ENCODE measurements at regions not wholly inside any gene's neighbourhood (a gene's known extent, or its start where the extent isn't known, plus 50 kb on each side); places are given as distances from the start of the nearest gene placed in this dataset.

GRCh38 chr7:34342387-34342786 lies 315.6 kb upstream of the NPSR1 start:
- TF ChIP-seq, protein P1, sequence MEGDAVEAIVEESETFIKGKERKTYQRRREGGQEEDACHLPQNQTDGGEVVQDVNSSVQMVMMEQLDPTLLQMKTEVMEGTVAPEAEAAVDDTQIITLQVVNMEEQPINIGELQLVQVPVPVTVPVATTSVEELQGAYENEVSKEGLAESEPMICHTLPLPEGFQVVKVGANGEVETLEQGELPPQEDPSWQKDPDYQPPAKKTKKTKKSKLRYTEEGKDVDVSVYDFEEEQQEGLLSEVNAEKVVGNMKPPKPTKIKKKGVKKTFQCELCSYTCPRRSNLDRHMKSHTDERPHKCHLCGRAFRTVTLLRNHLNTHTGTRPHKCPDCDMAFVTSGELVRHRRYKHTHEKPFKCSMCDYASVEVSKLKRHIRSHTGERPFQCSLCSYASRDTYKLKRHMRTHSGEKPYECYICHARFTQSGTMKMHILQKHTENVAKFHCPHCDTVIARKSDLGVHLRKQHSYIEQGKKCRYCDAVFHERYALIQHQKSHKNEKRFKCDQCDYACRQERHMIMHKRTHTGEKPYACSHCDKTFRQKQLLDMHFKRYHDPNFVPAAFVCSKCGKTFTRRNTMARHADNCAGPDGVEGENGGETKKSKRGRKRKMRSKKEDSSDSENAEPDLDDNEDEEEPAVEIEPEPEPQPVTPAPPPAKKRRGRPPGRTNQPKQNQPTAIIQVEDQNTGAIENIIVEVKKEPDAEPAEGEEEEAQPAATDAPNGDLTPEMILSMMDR (IDR thresholded peaks at IDR 0.05; ENCODE audit: borderline replicate concordance, extremely low read depth, low read length, poor library complexity, severe bottlenecking), result no peak
- TF ChIP-seq EZH2 (IDR thresholded peaks at IDR 0.05; ENCODE audit: borderline replicate concordance, low read depth, low read length, severe bottlenecking), result no peak

Data from DND-41 (cell line).